Esophagus muscularis mucosa (tissue), 4 donors: ENCODE measurements at regions not wholly inside any gene's neighbourhood (a gene's known extent, or its start where the extent isn't known, plus 50 kb on each side); places are given as distances from the start of the nearest gene placed in this dataset.

ENCODE experiments used
- CTCF ChIP-seq, 3 experiments: fragments of 200-600 bp in 2 of 3; fragments of 450-650 bp in 1 of 3; sonication (generic) in 2 of 3; IDR thresholded peaks; one replicate each; pipeline ENCODE4 v1.5.1; 2017 to 2019; ENCODE audit warnings: antibody characterized with exemption in 3 of 3, mild to moderate bottlenecking in 2 of 3, moderate library complexity in 1 of 3
- EP300 ChIP-seq: sonication (generic); formaldehyde crosslinking; IDR thresholded peaks from one replicate; pipeline ENCODE4 v1.6.1; 2017; ENCODE audit warnings: antibody characterized with exemption
- POLR2A ChIP-seq: fragments of 450-650 bp; IDR thresholded peaks from one replicate; pipeline ENCODE4 v1.6.1; 2017; ENCODE audit warnings: antibody characterized with exemption, moderate library complexity, mild to moderate bottlenecking, low read depth

DNA sequence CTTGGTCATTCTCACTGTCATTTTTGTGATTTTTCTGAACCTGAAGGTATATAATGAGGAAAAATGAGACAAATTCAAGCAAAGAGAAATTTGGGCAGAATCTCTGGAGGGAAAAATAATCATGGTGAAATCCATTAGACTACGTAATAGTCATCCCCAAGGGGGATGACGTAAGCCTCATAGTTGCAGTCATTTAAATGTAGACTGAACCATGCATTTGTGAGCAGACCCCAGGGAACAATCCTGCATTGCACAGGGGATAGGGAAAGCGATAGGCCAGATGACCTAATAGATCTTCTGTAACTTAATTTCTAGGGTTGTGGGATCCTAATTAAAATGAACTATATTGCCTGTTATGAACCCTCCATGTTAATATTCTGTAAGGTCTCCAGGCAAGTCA, 167.4 kb upstream of the C1orf21 start:
- no peak for TF ChIP-seq POLR2A
- no peak for TF ChIP-seq CTCF (IDR thresholded peaks at IDR 0.05)
- no peak for TF ChIP-seq EP300
